Right ventricle myocardium superior (tissue), 1 donor: ENCODE measurements at regions not wholly inside any gene's neighbourhood (a gene's known extent, or its start where the extent isn't known, plus 50 kb on each side); places are given as distances from the start of the nearest gene placed in this dataset.
"Not testable (repeated sequence)": the region's sequence is repeated elsewhere in the genome, so short reads cannot be mapped to it uniquely, and the experiment has no call there.

Experiments
- ATAC-seq: fragments of 200-7000 bp; cut with Tn5 transposase; one replicate; pipeline ENCODE4 v1.9.1; 2020; ENCODE audit warnings: mild to moderate bottlenecking; ENCODE audit not compliant: poor library complexity
- DNase-seq: peaks from one replicate; pipeline ENCODE4 v3.0.0-alpha.2; 2020
- intact Hi-C: fragments of 100-400 bp; cut with DNase I; formaldehyde crosslinking; loops from one replicate; pipeline ENCODE4 v1.11.2; 2022
- donor health status: DM: no; HTN: yes; CAD: no; lungs with severe emphysema.

DNA sequence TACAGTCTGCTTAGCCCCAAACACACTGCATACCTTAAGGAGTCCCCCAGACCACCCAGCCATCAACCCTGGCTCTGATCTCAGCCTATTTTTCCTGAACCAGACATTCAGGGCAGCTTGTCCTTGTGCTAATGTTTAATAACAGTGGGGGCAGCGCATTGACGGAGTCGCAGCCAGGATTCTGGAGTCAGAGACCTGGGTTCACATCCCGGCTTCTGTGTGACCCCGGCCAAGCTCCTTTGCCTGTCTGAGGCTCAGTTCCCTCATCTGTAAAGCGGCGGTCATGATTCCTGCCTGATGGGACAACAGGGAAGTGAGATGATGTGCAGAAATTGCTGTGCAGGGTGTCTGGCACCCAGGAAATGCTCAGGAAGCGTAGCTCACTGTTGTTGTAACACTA, 63.1 kb downstream of the MATN1 start:
- DNase-seq = no peak
- intact Hi-C loops = no loop called here
- ATAC-seq = no peak

DNA sequence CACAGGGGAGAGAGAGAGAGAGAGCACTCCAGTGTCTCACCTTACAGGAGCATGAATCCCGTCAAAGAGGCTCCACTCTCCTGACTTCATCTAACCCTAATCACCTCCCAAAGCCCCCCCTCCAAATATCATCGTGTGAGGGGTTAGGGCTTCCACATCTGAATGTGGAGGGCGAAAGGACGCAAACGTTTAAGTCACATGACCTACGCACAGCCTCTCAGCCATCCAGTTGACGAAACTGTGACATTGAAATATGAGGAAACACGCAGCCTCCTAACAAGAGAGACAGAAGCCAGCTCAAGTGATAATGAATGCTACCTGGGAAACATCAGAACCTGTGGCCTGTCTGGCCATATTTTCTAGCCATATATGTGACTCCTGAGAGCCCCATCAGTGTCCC, 63.7 kb downstream of the MATN1 start:
- ATAC-seq (no peak), DNase-seq (no peak)
- intact Hi-C loops = no loop called here

DNA sequence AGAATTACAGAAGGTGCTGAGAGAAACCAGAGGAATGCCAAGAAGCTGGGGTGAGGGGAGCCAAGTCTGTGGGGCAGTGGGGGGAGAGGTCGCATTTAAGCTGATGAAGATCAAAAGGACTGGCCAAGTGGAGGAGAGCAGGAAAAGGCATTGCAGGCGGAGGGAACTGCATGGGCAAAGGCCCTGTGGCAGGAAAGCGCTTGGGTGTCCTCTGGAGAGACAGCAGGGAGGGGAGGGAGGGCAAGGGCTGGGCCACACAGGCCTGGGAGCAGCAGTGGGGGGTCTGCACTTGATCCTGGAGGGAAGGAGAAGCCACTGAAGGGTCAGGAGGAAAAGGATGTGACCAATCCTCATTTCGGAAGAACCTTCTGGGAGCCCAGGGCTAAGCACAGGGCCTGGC, 65.0 kb downstream of the MATN1 start:
- intact Hi-C loops, ATAC-seq, DNase-seq: not testable (repeated sequence)

DNA sequence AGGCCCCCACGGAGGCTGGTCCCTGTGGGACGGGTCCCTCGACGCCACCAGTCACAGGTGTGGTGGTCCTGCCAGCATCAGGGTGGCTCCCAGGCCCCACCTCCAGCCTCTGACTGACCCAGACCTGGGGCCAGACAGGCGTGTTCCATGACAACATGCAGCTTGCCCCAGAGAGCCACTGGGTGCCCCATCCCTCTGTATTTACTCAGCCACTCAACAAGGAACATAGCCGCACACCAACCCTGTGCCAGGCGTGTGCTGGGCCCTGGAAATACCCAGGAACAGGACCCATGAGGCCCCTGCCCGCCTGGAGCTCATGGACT, 65.4 kb downstream of the MATN1 start:
- ATAC-seq = no peak
- intact Hi-C loops = no loop called here

DNA sequence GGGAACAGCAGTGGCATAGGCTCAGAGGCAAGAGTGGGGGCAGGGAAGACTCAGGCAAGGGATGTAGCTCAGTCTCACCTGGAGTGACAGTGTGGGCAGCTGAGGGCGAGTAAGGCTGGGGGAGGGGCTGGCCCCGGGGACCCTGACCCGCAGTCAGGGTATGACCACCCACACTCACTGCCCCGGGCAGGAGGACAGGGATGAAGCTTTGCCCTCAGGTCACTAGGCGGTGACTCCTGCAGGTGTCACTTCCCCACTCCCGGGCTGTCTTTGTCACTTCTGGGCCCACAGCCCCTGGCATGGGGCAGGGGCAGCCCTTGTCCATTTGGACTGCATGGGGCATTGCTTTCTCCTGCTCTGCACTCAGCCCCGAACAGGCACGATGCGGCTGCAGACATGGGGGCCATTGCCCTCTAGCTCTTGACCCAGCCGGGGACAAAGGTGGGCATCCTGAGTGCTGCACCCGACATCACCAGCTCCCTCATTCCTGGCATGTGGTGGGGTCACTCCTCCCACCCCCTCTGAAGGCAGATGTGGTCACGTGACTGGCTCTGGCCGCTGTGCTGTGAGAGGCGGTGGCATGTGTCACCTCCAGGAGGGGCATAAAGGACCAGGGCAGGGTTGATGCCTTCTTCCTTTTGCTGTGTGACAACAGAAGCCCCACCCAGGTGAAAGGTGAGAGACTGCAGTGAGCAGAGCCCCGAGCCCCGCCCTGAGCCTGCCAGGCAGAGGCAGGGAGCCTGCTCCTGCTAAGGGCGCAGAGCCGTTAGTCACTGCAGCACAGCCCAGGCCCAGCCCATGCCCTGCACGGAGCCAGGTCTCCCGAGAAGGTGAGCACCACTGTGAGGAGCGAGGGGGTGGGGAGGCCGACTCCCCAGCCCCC, 66.0 kb downstream of the MATN1 start:
- ATAC-seq (peak; percentile 31), DNase-seq (no peak)
- intact Hi-C loops = no loop called here

More for the DNA sequence above, 65.4 kb downstream of the MATN1 start:
- no peak for DNase-seq

DNA sequence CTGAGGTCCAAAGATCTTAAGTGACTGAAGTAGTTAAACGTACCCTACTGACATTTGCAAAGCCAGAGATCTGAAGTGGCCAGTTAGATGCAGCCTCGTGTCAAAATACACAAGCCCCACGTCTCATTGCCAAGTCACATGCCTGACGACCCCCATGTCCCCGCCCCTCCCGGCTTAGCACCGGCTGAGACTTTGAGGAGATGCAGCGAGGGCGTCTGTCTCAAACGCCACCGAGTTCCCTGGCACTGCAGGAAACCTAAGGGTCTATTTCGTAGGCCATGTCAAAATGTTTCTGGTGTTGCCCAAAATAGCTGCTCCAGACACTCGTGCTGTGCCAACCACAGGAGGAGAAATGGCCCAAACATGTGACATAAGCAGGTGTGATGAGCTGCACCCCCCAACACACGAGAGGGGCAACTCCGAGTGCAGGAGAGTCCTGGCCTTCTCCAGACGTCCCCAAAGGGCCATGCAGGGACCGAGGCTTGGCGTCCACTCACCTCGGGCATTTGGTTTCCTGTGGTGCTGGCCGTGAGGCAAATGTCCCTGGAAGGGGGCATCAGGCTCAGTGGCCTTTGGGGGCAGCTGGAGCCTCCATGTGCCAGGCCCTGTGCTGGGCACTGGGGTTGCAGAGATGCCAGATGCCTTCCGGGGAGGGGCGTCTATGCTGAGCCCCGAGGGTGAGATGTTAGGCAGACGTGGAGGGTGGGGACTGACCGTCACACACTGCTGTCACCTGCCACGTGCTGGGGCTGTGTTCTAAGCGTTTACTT, 67.0 kb downstream of the MATN1 start:
- DNase-seq (no peak), ATAC-seq (peak; percentile 34)
- intact Hi-C loops = no loop called here

DNA sequence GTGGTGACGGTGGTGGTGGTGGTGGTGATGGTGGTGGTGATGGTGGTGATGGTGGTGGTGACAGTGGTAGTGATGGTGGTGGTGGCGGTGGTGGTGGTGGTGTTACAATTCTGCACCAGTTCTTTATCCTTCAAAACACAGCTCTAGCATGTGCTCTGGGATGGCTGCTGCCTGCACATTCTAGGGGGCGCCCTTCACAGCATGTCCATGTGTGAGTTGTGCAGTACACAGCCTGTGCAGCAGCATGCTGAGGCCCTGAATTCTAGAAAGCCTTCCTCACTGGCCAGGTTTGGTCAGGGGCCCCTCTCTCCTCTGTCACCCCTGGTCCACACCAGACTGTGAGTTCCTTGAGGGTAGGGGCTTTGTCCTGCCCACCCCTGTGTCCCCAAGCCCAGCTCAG, 67.7 kb downstream of the MATN1 start:
- ATAC-seq (no peak), DNase-seq (no peak)
- intact Hi-C loops = no loop called here

DNA sequence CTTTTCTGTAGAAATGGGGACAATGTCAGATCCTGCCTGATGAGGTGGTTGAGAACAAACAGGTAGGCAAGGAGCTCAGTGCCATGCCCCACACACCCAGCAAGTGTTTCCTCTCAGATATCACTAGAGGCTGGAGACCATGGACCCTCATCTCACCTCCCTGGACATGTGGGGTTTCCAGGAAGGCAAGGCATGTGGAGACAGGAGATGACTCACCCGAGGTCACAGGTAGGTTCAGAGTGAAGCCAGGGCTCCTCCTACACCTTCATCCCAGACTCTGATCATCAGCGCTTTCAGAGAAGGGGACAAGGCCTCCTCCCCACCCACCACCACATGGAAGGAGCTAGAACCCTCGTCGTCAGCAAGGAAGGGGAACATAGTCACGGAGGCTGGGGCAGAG, 69.2 kb downstream of the MATN1 start:
- intact Hi-C loops = no loop called here
- no peak for ATAC-seq
- DNase-seq = no peak

DNA sequence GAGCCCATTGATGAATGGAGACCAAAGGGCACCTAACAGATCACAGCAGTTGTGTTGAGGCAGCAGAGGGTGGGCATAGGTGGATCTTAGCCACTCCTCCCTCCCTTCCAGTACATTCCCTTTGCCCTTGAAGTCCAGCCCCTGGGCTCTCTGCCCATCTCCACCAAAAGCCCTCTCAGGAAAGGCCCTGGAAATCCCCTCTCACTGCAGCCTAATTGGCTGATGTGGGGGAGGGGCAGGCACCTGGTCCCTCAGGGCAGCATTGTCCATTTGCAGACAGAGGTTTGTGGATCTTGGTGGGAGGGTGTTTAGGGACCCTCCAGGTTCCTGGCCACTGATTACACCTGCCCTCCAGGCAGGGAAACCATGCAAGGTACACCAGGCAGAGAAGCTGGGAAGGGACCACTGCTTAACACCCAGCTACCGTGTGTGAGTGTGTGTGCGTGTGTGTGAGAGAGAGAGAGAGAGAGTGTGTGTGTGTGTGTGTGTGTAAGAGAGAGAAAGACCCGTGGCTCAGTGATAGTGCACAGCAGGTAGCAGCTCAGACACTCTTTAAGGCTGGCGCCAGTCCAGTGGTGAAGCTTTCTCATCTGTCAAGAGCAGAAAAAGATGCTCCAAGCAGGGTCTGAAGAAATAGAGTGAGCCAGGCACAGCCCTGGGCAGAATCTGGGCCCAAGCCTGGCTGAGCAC, 71.1 kb downstream of the MATN1 start:
- DNase-seq = no peak
- no peak for ATAC-seq
- intact Hi-C loops = no loop called here

DNA sequence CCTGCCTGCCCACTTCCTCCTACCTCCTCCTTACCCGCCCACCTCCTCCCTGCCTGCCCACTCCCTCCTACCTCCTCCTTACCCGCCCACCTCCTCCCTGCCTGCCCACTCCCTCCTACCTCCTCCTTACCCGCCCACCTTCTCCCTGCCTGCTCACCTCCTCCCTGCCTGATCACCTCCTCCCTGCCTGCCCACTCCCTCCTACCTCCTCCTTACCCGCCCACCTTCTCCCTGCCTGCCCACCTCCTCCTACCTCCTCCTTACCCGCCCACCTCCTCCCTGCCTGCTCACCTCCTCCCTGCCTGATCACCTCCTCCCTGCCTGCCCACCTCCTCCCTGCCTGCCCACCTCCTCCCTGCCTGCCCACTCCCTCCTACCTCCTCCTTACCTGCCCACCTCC, 72.0 kb downstream of the MATN1 start:
- intact Hi-C loops, DNase-seq: not testable (repeated sequence)

DNA sequence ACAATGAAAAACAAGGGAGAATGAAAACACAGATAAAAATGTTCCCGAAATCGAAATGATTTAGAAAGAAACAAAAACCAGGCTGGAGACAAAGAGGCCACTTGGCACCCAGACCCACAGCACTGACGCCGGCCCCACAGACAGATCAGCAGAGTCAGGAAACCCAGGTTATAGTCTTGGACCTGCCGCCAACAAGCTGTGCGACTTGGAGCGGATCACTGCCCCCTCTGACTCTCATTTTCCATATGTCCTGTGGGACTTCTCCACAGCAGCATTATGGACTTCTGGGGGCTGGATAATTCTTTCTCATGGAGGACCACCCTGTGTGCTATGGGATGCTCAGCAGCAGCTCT, 72.4 kb downstream of the MATN1 start:
- DNase-seq (no peak), ATAC-seq (no peak)
- intact Hi-C loops = no loop called here

More for the DNA sequence above, 72.0 kb downstream of the MATN1 start:
- ATAC-seq = not testable (repeated sequence)

DNA sequence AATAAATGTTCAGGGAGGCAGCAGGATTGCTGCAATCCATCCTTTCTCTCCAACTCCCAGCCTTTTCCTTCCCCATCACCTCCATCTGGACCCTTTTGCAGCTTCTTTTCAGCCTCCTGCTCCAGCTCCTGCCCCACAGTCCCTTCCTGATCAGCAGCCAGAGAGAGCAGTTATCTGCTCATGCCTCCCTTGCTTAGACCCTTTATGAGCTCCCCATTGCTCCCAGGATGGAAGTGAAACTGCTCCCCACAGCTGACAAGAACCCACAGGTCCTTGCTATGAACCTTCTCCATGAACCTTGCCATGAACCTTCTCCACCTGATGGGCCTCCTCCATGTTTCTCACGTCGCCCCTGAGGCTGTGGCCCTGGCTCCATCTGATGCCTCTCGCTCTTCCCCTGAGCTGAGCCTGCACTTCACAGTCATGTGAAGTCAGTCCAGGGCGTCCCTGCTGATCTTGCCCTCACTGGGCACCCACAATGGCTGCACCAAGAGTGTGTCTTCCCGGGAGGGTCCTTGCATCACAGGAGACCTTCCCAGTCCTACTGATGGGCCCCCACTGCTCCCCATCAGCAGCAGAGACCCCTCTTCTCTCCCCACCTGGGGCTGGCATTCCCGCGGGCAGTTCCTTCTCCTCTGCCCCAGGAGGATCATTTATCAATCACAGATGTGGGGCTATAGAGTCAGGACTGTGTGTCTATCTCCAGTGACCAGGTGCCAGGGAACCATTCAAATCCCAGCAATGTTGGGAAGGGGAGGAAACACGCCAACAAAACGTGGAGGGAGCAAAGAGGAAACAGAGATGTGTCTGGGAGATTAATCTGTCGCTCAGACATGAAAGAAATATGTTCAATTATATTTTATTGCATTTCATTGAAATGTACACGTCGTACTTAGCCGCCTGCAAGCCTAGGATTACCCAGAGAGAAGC, 73.1 kb downstream of the MATN1 start:
- intact Hi-C loops = no loop called here
- DNase-seq (no peak), ATAC-seq (no peak)

DNA sequence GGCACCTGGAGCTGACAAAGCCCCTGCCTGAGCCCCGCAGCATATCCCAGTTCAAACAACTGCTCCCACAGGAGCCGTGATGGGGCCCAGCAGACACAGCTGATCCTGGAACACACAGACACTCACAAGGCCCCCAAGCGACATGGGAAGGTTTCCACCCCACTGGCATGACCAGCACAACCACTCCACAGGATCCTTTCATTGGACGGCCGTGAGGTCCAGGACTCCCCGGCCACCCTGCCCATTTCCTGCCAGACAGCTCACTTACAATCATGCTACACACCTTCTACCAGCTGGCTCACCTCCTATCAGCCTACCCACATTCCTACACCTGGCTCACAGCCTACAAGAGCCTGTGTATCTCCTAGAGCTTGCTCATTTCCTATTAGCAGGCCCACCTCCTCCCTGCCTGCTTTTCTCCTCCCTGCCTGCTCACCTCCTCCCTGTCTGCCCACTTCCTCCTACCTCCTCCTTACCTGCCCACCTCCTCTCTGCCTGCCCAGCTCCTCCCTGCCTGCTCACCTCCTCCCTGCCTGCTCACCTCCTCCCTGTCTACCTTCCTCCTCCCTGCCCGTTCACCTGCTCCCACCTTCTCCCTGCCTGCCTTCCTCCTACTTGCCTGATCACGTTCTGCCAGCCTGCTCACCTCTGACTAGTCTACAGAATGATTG, 73.9 kb downstream of the MATN1 start:
- intact Hi-C loops = no loop called here
- ATAC-seq (no peak), DNase-seq (no peak)

DNA sequence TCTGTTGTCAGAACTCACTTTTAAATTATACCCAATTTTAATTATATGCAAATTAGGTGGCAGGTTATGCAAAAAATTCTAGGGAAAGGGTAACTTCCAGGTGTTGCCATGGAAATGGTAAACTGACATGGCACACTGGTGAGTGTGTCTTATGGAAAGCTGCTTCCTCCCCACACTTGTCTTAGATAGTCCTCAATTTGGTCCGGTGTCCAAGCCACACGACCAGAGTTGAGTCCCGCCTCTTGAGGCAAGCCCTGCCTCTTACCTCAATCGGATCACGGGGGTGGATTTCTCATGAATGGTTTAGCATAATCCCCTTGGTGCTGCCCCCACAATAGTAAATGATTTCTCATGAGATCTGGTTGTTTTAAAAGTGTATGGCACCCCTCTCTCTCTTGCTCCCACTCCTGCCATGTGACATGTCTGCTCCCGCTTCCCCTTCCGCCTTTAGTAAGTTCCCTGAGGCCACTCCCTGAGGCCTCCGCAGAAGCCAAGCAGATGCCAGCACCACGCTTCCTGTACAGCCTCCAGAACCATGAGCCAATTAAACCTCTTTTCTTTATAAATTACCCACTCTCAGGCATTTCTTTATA, 74.9 kb downstream of the MATN1 start:
- ATAC-seq (no peak), DNase-seq (no peak)
- intact Hi-C loops = no loop called here

DNA sequence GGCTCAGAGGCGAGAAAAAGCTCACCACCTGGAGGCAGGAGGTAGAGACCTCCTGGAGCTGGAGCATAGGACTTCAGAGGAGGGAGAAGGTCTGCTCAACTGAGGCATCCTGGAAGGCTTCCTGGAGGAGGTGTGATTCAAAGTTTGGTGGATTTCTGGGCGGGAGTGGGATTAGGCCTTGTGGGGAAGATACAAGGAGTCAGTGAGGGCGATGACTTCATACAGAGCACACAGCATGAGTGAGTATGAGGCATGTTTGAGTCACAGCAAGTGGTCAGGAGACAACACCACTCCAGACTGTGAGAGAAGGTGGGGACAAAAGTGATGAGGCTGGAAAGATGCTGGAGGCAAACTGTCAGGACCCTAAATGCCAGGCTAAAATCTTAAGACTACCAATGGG, 77.6 kb downstream of the MATN1 start:
- DNase-seq (no peak), ATAC-seq (no peak)
- intact Hi-C loops = no loop called here

DNA sequence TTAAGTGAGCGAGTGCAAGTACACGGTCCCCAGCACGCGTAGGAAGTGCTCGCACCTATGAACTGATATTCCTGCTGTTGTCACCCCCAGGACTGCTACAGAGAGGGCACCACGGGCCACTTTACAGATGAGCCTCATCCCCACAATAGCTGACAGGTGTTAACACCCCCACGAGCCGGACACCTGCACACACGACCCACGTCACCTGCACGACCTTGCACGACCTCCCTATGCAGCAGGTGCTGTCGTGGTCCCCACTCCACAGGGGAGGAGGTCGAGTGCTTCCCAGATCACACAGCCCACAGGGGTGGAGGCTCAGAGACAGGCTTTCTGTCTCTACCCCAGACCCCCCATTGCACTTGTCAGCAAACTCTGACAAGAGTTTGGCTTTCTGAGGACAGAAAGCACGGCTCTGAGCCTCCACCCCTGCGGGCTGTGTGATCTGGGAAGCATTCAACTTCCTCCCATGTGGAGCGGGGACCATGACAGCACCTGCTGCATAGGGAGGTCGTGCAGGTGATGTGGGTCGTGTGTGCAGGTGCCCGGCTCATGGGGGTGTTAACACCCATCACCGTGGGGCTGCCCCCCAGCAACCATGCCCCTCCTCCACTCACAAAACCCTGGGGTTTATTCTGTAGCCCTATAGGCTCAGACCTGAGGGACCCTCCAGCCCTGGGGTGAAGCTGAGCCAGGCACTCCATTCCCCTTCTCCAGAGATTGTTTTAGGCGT, 80.8 kb downstream of the MATN1 start:
- ATAC-seq = no peak
- intact Hi-C loops = no loop called here

More for the DNA sequence above, 80.8 kb downstream of the MATN1 start:
- no peak for DNase-seq
